CD14-positive monocyte (primary cell): ENCODE measurements at regions not wholly inside any gene's neighbourhood (a gene's known extent, or its start where the extent isn't known, plus 50 kb on each side); places are given as distances from the start of the nearest gene placed in this dataset.

Experiments used
- DNase-seq, 3 donors: peaks; one replicate each; pipeline ENCODE4 v3.0.0-alpha.2; 2011 to 2022
- H2AFZ ChIP-seq: 2 replicates; pipeline ENCODE4 v1.6.0; 2012; ENCODE audit warnings: mild to moderate bottlenecking, low read depth, low read length, inconsistent platforms; ENCODE audit not compliant: insufficient read depth, poor library complexity, severe bottlenecking
- H3K27ac ChIP-seq, 2 donors: 1 replicate in 1 of 2; 2 replicates in 1 of 2; pipeline ENCODE4 v1.5.1; 2012 to 2013; ENCODE audit warnings: low read length in 2 of 2, control low read depth in 1 of 2, inconsistent platforms in 1 of 2, low read depth in 1 of 2, mild to moderate bottlenecking in 1 of 2
- H3K27me3 ChIP-seq, 2 donors: one replicate each; pipeline versions ENCODE4 v1.6.0 to v1.6.1; 2011 to 2013; ENCODE audit warnings: low read length in 2 of 2; ENCODE audit not compliant: control insufficient read depth in 2 of 2, insufficient read depth in 2 of 2
- H3K36me3 ChIP-seq, 2 donors: replicated peaks in 1 of 2; 1 replicate in 1 of 2; 2 replicates in 1 of 2; pipeline versions ENCODE4 v1.5.1 to v1.6.1; 2012 to 2013; ENCODE audit warnings: low read length in 2 of 2, control low read depth in 1 of 2, inconsistent platforms in 1 of 2, mild to moderate bottlenecking in 1 of 2; ENCODE audit not compliant: insufficient read depth in 2 of 2, control insufficient read depth in 1 of 2
- H3K4me1 ChIP-seq, 2 donors: 1 replicate in 1 of 2; 2 replicates in 1 of 2; pipeline versions ENCODE4 v1.5.1 to v1.6.1; 2012 to 2013; ENCODE audit warnings: low read length in 2 of 2, control low read depth in 1 of 2, inconsistent platforms in 1 of 2, mild to moderate bottlenecking in 1 of 2, moderate library complexity in 1 of 2; ENCODE audit not compliant: insufficient read depth in 2 of 2, control insufficient read depth in 1 of 2
- H3K4me2 ChIP-seq: replicated peaks from 2 replicates; pipeline ENCODE3; 2012; ENCODE audit warnings: low read length, moderate library complexity, mild to moderate bottlenecking; ENCODE audit not compliant: poor library complexity, severe bottlenecking; ENCODE audit errors: extremely low read depth
- H3K4me3 ChIP-seq, 3 experiments: fragments of 200-600 bp in 1 of 3; sonication (generic) in 1 of 3; replicated peaks in 1 of 3; 1 replicate in 2 of 3; 2 replicates in 1 of 3; pipeline ENCODE4 v1.5.1; 2011 to 2013; ENCODE audit warnings: low read length in 3 of 3, mild to moderate bottlenecking in 3 of 3, control low read depth in 2 of 3, low read depth in 2 of 3, inconsistent platforms in 1 of 3, moderate library complexity in 1 of 3
- H3K79me2 ChIP-seq: 2 replicates; pipeline ENCODE4 v1.6.0; 2012; ENCODE audit warnings: mild to moderate bottlenecking, control low read depth, inconsistent platforms, low read length, moderate library complexity; ENCODE audit not compliant: insufficient read depth
- H3K9ac ChIP-seq: 2 replicates; pipeline ENCODE4 v1.6.0; 2017; ENCODE audit warnings: low read length, mild to moderate bottlenecking; ENCODE audit not compliant: insufficient read depth, poor library complexity, severe bottlenecking
- H3K9me3 ChIP-seq, 2 donors: replicated peaks in 1 of 2; 1 replicate in 1 of 2; 2 replicates in 1 of 2; pipeline versions ENCODE4 v1.5.1 to v1.6.1; 2012 to 2013; ENCODE audit warnings: low read length in 2 of 2, control low read depth in 1 of 2; ENCODE audit not compliant: control insufficient read depth in 1 of 2, insufficient read depth in 1 of 2
- H4K20me1 ChIP-seq: 2 replicates; pipeline ENCODE4 v1.6.0; 2012; ENCODE audit warnings: mild to moderate bottlenecking, low read length, control low read depth, moderate library complexity; ENCODE audit not compliant: insufficient read depth
- H3K27ac Mint-ChIP-seq, 7 donors: one replicate each; pipeline ENCODE4 v1.8.0; 2020; ENCODE audit warnings: mild to moderate bottlenecking in 7 of 7, mixed read lengths in 7 of 7, moderate library complexity in 6 of 7, inconsistent platforms in 2 of 7
- H3K27me3 Mint-ChIP-seq, 3 donors: one replicate each; pipeline ENCODE4 v1.8.0; 2021 to 2022; ENCODE audit warnings: low read depth in 3 of 3, mild to moderate bottlenecking in 3 of 3, mixed read lengths in 3 of 3, moderate library complexity in 3 of 3, inconsistent platforms in 1 of 3
- H3K36me3 Mint-ChIP-seq, 2 donors: one replicate each; pipeline ENCODE4 v1.8.0; 2020; ENCODE audit warnings: mixed read lengths in 2 of 2, inconsistent platforms in 1 of 2, mild to moderate bottlenecking in 1 of 2
- H3K4me1 Mint-ChIP-seq: one replicate; pipeline ENCODE4 v1.8.0; 2020; ENCODE audit warnings: mild to moderate bottlenecking, mixed read lengths
- H3K4me3 Mint-ChIP-seq, 2 donors: one replicate each; pipeline ENCODE4 v1.8.0; 2020; ENCODE audit warnings: mild to moderate bottlenecking in 2 of 2, mixed read lengths in 2 of 2, moderate library complexity in 1 of 2
- H3K9me3 Mint-ChIP-seq, 7 donors: one replicate each; pipeline ENCODE4 v1.8.0; 2020 to 2022; ENCODE audit warnings: mixed read lengths in 7 of 7, mild to moderate bottlenecking in 6 of 7, moderate library complexity in 6 of 7, inconsistent platforms in 2 of 7
- WGBS: methylation state at CpG from one replicate; pipeline ENCODE4 v1.1.5; 2013; ENCODE audit warnings: missing lambda C conversion rate; ENCODE audit not compliant: insufficient coverage; 5-methylcytosine and 5-hydroxymethylcytosine counted together
- intact Hi-C, 2 donors: fragments of 100-400 bp; cut with micrococcal nuclease; formaldehyde crosslinking; loops; one replicate each; pipeline versions ENCODE4 v1.15.0 to v1.15.1; 2023
- TF ChIP-seq, protein P1 (sequence below): fragments of 200-600 bp; IDR thresholded peaks from one replicate; pipeline ENCODE4 v1.8.0; 2022; ENCODE audit warnings: antibody characterized with exemption, mild to moderate bottlenecking

GRCh38 chr20:10135438-10135837 lies 83.2 kb upstream of the SNAP25 start:
- no peak overlapping the region for H2AFZ ChIP-seq
- H3K27ac ChIP-seq = no peak overlapping the region
- no peaks in the 10 kb centered on the region for H3K36me3 Mint-ChIP-seq
- 76% methylated on average over 2 of the region's 9 CpGs for WGBS
- H3K9me3 ChIP-seq = no peaks in the 10 kb centered on the region
- peaks cover 0 to 3% (median 0%) of the 10 kb centered on the region in 7 donors for H3K9me3 Mint-ChIP-seq
- H3K27me3 Mint-ChIP-seq = no peaks in the 10 kb centered on the region
- no peak for DNase-seq
- no peaks in the 10 kb centered on the region for H3K36me3 ChIP-seq
- no peaks in the 10 kb centered on the region for H3K4me1 ChIP-seq
- H4K20me1 ChIP-seq = no peaks in the 10 kb centered on the region
- H3K4me3 Mint-ChIP-seq = no peak overlapping the region
- no peaks in the 10 kb centered on the region for H3K4me1 Mint-ChIP-seq
- no peaks in the 10 kb centered on the region for H3K27me3 ChIP-seq
- intact Hi-C loops = no loop called here
- H3K9ac ChIP-seq = no peak overlapping the region
- peak overlapping the region in 1 of 7 donors; percentile 4 for H3K27ac Mint-ChIP-seq
- H3K79me2 ChIP-seq = no peaks in the 10 kb centered on the region
- no peak overlapping the region for H3K4me3 ChIP-seq
- H3K4me2 ChIP-seq = no peak overlapping the region
- TF ChIP-seq, protein P1, sequence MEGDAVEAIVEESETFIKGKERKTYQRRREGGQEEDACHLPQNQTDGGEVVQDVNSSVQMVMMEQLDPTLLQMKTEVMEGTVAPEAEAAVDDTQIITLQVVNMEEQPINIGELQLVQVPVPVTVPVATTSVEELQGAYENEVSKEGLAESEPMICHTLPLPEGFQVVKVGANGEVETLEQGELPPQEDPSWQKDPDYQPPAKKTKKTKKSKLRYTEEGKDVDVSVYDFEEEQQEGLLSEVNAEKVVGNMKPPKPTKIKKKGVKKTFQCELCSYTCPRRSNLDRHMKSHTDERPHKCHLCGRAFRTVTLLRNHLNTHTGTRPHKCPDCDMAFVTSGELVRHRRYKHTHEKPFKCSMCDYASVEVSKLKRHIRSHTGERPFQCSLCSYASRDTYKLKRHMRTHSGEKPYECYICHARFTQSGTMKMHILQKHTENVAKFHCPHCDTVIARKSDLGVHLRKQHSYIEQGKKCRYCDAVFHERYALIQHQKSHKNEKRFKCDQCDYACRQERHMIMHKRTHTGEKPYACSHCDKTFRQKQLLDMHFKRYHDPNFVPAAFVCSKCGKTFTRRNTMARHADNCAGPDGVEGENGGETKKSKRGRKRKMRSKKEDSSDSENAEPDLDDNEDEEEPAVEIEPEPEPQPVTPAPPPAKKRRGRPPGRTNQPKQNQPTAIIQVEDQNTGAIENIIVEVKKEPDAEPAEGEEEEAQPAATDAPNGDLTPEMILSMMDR = no peak

DNA sequence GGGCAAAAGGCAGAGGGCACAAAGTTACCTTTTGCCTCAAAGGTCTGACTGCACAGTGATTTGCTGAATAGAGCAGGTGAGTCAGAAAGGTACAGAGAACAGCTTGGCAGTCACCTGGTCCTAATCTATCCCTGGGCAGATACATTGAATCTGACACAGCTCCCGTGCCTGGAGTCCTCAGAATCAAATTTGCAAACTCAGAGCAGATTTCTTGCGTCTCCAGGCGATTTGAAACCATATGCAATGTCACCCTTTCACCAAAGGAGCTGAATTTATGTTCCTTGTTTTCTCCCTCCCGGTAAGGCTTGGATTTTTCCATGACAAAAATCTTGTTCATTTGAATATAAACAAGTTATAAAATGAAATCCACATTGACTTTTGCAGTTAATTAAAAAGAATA lies 81.6 kb upstream of the SNAP25 start:
- H3K9ac ChIP-seq = no peak overlapping the region
- TF ChIP-seq, protein P1 = no peak
- Mint-ChIP-seq H3K27ac (no peak overlapping the region), H3K27me3 (peaks cover 0 to 4% (median 0%) of the 10 kb centered on the region in 3 donors), H3K9me3 (peaks cover 0 to 4% (median 2%) of the 10 kb centered on the region in 7 donors), H3K4me3 (no peak overlapping the region), H3K36me3 (no peaks in the 10 kb centered on the region), H3K4me1 (no peaks in the 10 kb centered on the region)
- no peak overlapping the region for H2AFZ ChIP-seq
- DNase-seq = no peak
- intact Hi-C loops = no loop called here
- H3K4me2 ChIP-seq = no peak overlapping the region
- no peaks in the 10 kb centered on the region for H3K36me3 ChIP-seq
- no peaks in the 10 kb centered on the region for H3K79me2 ChIP-seq
- no peaks in the 10 kb centered on the region for H4K20me1 ChIP-seq
- WGBS = 79% methylated on average over 3 of the region's 4 CpGs
- H3K27ac ChIP-seq = no peak overlapping the region
- no peaks in the 10 kb centered on the region for H3K9me3 ChIP-seq
- H3K4me3 ChIP-seq = no peak overlapping the region
- H3K27me3 ChIP-seq = no peaks in the 10 kb centered on the region
- H3K4me1 ChIP-seq = no peaks in the 10 kb centered on the region
